ENCODE measurements at regions not wholly inside any gene's neighbourhood (a gene's known extent, or its start where the extent isn't known, plus 50 kb on each side); places are given as distances from the start of the nearest gene placed in this dataset.

DNA sequence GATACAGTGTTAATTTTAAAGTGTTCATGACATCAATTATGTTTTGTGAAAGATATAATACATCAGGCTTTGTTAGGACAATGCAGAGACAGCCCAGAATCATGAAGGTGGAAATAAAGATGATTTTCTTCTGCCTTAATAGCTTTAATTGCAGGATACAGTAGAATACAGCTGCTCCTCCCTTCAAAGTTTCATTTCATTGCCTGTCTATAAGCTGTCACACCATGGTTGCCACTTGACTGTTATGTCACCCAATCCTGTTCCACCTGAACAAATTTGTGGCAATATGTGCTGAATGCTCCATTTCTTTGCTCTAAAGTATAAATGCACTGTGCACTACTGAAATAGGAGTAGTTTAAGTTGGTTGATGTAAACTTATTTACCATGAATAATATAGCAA lies 537.8 kb upstream of the ROBO2 start:
- no peak overlapping the region for H3K27ac ChIP-seq
- intact Hi-C loops (cut with DNase I), result no loop called here
- H3K4me3 ChIP-seq, result no peak overlapping the region
- H3K9me3 ChIP-seq (replicated peaks in 1 of 3), result no peaks in the 10 kb centered on the region
- no peaks in the 10 kb centered on the region for H3K4me1 ChIP-seq (replicated peaks in 1 of 2)
- H3K36me3 ChIP-seq (replicated peaks in 1 of 2), result no peaks in the 10 kb centered on the region
- TF ChIP-seq, protein P1, sequence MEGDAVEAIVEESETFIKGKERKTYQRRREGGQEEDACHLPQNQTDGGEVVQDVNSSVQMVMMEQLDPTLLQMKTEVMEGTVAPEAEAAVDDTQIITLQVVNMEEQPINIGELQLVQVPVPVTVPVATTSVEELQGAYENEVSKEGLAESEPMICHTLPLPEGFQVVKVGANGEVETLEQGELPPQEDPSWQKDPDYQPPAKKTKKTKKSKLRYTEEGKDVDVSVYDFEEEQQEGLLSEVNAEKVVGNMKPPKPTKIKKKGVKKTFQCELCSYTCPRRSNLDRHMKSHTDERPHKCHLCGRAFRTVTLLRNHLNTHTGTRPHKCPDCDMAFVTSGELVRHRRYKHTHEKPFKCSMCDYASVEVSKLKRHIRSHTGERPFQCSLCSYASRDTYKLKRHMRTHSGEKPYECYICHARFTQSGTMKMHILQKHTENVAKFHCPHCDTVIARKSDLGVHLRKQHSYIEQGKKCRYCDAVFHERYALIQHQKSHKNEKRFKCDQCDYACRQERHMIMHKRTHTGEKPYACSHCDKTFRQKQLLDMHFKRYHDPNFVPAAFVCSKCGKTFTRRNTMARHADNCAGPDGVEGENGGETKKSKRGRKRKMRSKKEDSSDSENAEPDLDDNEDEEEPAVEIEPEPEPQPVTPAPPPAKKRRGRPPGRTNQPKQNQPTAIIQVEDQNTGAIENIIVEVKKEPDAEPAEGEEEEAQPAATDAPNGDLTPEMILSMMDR (IDR thresholded peaks at IDR 0.05), result no peak
- no peak for TF ChIP-seq POLR2A (IDR thresholded peaks at IDR 0.05)
- no peaks in the 10 kb centered on the region for H3K27me3 ChIP-seq
- DNase-seq, result no peak

DNA sequence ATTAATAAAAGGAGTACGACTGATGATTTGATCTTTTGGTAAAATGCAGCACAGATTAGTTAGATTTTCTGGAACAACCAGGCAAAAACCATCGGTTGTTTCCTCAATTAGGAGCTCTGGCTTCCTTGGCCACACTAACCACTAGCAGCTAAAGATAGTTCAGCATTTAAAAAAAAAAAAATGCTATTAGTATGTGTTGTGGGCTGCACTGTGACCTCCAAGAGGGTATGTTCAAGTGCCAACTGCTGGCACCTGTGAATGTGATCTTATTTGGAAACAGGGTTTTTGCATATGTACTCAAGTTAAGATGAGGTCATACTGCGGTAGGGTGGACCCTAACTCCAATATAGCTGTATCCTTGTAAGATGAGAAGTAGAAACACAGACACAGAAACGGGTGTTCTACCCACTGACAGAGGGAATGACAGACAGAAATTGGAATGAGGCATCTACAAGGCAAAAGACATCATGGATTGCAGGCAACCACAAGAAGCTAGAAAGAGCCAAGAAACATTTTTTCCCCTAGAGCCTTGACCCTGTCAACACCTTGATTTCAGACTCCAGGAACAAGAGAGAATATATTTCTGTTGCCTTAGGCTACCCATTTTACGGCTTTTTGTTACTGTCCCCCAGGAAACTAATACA lies 534.6 kb upstream of the ROBO2 start:
- no peak overlapping the region for H3K27ac ChIP-seq
- no peak overlapping the region for H3K4me3 ChIP-seq
- H3K9me3 ChIP-seq (replicated peaks in 1 of 3), result no peaks in the 10 kb centered on the region
- no peaks in the 10 kb centered on the region for H3K36me3 ChIP-seq (replicated peaks in 1 of 2)
- intact Hi-C loops (cut with DNase I), result no loop called here
- no peaks in the 10 kb centered on the region for H3K4me1 ChIP-seq (replicated peaks in 1 of 2)
- 63 to 79% (median 72%) methylated on average over 5 of the region's 5 CpGs for WGBS, 4 donors
- no peak for TF ChIP-seq POLR2A (IDR thresholded peaks at IDR 0.05)
- TF ChIP-seq, protein P1 (IDR thresholded peaks at IDR 0.05), result no peak
- DNase-seq, result no peak
- H3K27me3 ChIP-seq, result no peaks in the 10 kb centered on the region

GRCh38 chr3:76509179-76509830 lies 530.6 kb upstream of the ROBO2 start:
- H3K27me3 ChIP-seq, result no peaks in the 10 kb centered on the region
- WGBS, 4 donors, result 70 to 74% (median 71%) methylated on average over 9 of the region's 9 CpGs
- no peak overlapping the region for H3K27ac ChIP-seq
- no peaks in the 10 kb centered on the region for H3K4me1 ChIP-seq (replicated peaks in 1 of 2)
- intact Hi-C loops (cut with DNase I), result no loop called here
- H3K9me3 ChIP-seq (replicated peaks in 1 of 3), result no peaks in the 10 kb centered on the region
- no peaks in the 10 kb centered on the region for H3K36me3 ChIP-seq (replicated peaks in 1 of 2)
- no peak for TF ChIP-seq POLR2A (IDR thresholded peaks at IDR 0.05)
- TF ChIP-seq, protein P1 (IDR thresholded peaks at IDR 0.05), result no peak
- no peak for DNase-seq
- no peak overlapping the region for H3K4me3 ChIP-seq

- DNase-seq, result no peak
- no peaks in the 10 kb centered on the region for H3K36me3 ChIP-seq (replicated peaks in 1 of 2)
- no peaks in the 10 kb centered on the region for H3K9me3 ChIP-seq (replicated peaks in 1 of 3)
- no peak overlapping the region for H3K27ac ChIP-seq
- intact Hi-C loops (cut with DNase I), result no loop called here
- no peaks in the 10 kb centered on the region for H3K27me3 ChIP-seq
- TF ChIP-seq POLR2A (IDR thresholded peaks at IDR 0.05), result no peak
- TF ChIP-seq, protein P1 (IDR thresholded peaks at IDR 0.05), result no peak
- H3K4me1 ChIP-seq (replicated peaks in 1 of 2), result no peaks in the 10 kb centered on the region
- H3K4me3 ChIP-seq, result no peak overlapping the region
Observed at GRCh38 chr3:76514836-76515235, 525.1 kb upstream of the ROBO2 start.
